ENCODE measurements at regions not wholly inside any gene's neighbourhood (a gene's known extent, or its start where the extent isn't known, plus 50 kb on each side); places are given as distances from the start of the nearest gene placed in this dataset.

DNA sequence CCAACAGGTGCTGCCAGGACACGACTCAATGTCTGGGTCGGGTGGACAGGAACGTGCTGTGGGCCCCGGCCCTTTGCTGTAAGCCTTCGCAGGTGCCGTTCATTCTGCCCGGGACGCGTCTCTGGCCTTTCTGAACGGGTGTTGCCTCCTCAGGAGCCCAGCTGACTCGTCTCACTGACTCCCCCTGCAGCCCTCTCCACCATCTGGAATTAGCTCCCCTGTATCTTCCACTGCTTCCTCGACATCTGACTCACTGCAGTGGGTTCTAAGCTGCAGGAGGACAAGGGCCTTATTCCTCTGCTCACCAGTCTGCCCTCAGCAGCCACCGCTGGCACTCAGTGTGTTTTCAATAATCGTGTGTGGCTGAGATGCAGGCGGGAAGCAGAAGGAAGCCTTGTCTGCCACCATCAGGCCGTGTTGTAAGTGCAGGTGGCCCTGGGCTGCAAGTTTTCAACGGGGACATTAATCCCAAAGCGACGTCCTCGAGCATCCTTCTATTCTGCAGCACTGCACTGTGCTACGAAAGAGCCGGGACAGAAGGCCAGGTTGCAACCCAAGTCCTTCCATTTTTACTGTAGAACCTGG is 256.2 kb downstream of the FOXL1 start:
- Histone ChIP-seq H3K79me2 (no peaks in the 10 kb centered on the region), H3K9ac (no peak overlapping the region), H3K4me1 (no peaks in the 10 kb centered on the region), H3K4me2 (ENCODE audit: low read length) (no peak overlapping the region), H3K36me3 (ENCODE audit: control insufficient read depth, insufficient read depth, low read length) (no peaks in the 10 kb centered on the region), H3K27ac (no peak overlapping the region), H3K27me3 (ENCODE audit: control insufficient read depth, insufficient read depth, low read length) (no peaks in the 10 kb centered on the region), H2AFZ (no peak overlapping the region), H3K9me3 (ENCODE audit: control insufficient read depth, low read length) (no peaks in the 10 kb centered on the region), H3K4me3 (ENCODE audit: low read depth, low read length) (no peak overlapping the region)
- TF ChIP-seq, protein P1, sequence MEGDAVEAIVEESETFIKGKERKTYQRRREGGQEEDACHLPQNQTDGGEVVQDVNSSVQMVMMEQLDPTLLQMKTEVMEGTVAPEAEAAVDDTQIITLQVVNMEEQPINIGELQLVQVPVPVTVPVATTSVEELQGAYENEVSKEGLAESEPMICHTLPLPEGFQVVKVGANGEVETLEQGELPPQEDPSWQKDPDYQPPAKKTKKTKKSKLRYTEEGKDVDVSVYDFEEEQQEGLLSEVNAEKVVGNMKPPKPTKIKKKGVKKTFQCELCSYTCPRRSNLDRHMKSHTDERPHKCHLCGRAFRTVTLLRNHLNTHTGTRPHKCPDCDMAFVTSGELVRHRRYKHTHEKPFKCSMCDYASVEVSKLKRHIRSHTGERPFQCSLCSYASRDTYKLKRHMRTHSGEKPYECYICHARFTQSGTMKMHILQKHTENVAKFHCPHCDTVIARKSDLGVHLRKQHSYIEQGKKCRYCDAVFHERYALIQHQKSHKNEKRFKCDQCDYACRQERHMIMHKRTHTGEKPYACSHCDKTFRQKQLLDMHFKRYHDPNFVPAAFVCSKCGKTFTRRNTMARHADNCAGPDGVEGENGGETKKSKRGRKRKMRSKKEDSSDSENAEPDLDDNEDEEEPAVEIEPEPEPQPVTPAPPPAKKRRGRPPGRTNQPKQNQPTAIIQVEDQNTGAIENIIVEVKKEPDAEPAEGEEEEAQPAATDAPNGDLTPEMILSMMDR (IDR thresholded peaks at IDR 0.05): no peak

GRCh38 chr16:86835982-86836381 is 257.6 kb downstream of the FOXL1 start:
- H3K4me2 ChIP-seq (ENCODE audit: low read length): no peak overlapping the region
- no peaks in the 10 kb centered on the region for H3K9me3 ChIP-seq (ENCODE audit: control insufficient read depth, low read length)

DNA sequence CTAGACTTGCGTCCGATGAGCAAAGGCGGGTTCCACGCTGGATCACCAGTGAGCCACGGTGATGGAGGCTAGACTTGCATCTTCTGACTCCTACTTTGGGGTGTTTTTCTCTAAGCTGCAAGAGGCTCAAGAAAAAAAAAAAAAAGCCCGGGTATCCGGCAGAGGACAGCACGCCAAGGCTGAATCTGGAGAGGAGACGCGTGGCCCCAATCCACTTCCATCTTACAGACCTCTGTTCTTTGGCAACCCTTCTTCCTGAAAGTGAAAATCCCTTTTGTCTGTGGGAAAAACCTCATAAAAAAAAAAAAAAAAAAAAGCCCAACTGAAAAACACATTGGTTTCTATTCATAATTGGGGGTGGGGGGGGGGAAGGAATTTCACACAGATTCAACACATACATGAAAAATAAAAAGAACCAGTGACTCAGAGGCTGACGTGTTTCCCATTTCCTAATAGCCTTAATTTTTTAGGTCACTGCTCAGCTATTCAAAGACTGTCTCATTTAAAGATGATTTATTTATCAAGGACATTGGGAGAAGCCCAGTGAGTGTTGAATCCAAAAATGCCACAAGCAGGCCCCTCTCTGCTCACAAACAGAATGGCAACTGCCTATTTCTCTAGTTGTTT is 258.3 kb downstream of the FOXL1 start:
- H3K27me3 ChIP-seq (ENCODE audit: control insufficient read depth, insufficient read depth, low read length): no peaks in the 10 kb centered on the region
- H3K79me2 ChIP-seq: no peaks in the 10 kb centered on the region
- H2AFZ ChIP-seq: no peak overlapping the region
- no peaks in the 10 kb centered on the region for H3K4me1 ChIP-seq
- no peak overlapping the region for H3K27ac ChIP-seq
- no peak overlapping the region for H3K9ac ChIP-seq
- no peak overlapping the region for H3K4me3 ChIP-seq (ENCODE audit: low read depth, low read length)
- H3K4me2 ChIP-seq (ENCODE audit: low read length): no peak overlapping the region
- no peaks in the 10 kb centered on the region for H3K9me3 ChIP-seq (ENCODE audit: control insufficient read depth, low read length)
- no peaks in the 10 kb centered on the region for H3K36me3 ChIP-seq (ENCODE audit: control insufficient read depth, insufficient read depth, low read length)
- TF ChIP-seq, protein P1 (IDR thresholded peaks at IDR 0.05): no peak

More at GRCh38 chr16:86835982-86836381, 257.6 kb downstream of the FOXL1 start:
- no peaks in the 10 kb centered on the region for H3K4me1 ChIP-seq
- no peaks in the 10 kb centered on the region for H3K27me3 ChIP-seq (ENCODE audit: control insufficient read depth, insufficient read depth, low read length)
- H3K36me3 ChIP-seq (ENCODE audit: control insufficient read depth, insufficient read depth, low read length): no peaks in the 10 kb centered on the region
- TF ChIP-seq, protein P1 (IDR thresholded peaks at IDR 0.05): no peak
- no peak overlapping the region for H3K27ac ChIP-seq
- H3K9ac ChIP-seq: no peak overlapping the region
- no peak overlapping the region for H2AFZ ChIP-seq
- H3K4me3 ChIP-seq (ENCODE audit: low read depth, low read length): no peak overlapping the region
- H3K79me2 ChIP-seq: no peaks in the 10 kb centered on the region

DNA sequence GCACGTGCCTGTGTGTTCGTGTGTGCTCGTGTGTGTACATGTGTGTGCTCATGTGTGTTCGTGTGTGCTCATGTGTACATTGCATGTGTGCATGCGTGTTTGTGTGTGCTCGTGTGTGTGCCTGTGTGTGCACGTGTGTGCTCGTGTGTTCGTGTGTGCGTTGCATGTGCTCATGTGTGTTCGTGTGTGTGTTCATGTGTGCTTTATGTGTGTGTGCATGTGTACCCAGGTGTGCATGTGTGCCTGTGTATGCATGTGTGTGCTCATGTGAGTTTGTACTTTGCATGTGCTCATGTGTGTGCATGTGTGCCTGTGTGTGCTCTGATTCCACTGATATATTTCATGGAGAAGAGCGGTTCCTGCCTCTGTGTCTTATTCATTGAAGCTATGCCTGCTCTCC is 265.5 kb downstream of the FOXL1 start:
- Histone ChIP-seq H3K9ac (no peak overlapping the region), H3K79me2 (no peaks in the 10 kb centered on the region), H2AFZ (no peak overlapping the region), H3K9me3 (ENCODE audit: control insufficient read depth, low read length) (no peaks in the 10 kb centered on the region), H3K36me3 (ENCODE audit: control insufficient read depth, insufficient read depth, low read length) (no peaks in the 10 kb centered on the region), H3K4me1 (no peaks in the 10 kb centered on the region), H3K27me3 (ENCODE audit: control insufficient read depth, insufficient read depth, low read length) (peaks cover 4% of the 10 kb centered on the region), H3K4me3 (ENCODE audit: low read depth, low read length) (no peak overlapping the region), H3K4me2 (ENCODE audit: low read length) (no peak overlapping the region), H3K27ac (no peak overlapping the region)
- TF ChIP-seq, protein P1 (IDR thresholded peaks at IDR 0.05): no peak

DNA sequence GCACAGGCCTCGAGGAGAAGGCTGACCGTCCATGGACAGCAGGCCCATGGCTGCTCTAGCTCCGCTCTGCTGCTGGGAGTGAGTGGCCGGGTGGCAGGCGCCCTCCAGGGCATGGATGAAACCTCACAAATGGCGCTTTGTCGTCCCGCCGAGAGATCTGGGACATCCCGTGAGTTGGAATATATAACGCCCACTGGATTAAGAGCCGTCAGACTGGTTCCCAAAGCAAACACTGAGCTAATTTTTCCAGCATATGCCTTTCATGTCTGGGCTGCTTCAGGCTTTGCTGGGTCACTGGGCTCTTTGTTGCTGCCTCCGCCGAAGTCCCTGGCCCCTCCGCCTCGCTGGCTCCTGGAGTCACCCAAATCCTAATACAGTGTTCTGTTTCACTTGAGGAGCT is 266.3 kb downstream of the FOXL1 start:
- Histone ChIP-seq H3K9me3 (ENCODE audit: control insufficient read depth, low read length) (no peaks in the 10 kb centered on the region), H3K4me1 (no peaks in the 10 kb centered on the region), H3K4me2 (ENCODE audit: low read length) (no peak overlapping the region), H3K79me2 (no peaks in the 10 kb centered on the region), H3K27ac (no peak overlapping the region), H3K36me3 (ENCODE audit: control insufficient read depth, insufficient read depth, low read length) (no peaks in the 10 kb centered on the region), H3K27me3 (ENCODE audit: control insufficient read depth, insufficient read depth, low read length) (peaks cover 4% of the 10 kb centered on the region), H2AFZ (no peak overlapping the region), H3K4me3 (ENCODE audit: low read depth, low read length) (no peak overlapping the region), H3K9ac (no peak overlapping the region)
- TF ChIP-seq, protein P1 (IDR thresholded peaks at IDR 0.05): no peak
